ENCODE measurements at regions not wholly inside any gene's neighbourhood (a gene's known extent, or its start where the extent isn't known, plus 50 kb on each side); places are given as distances from the start of the nearest gene placed in this dataset.
"Not testable (repeated sequence)": the region's sequence is repeated elsewhere in the genome, so short reads cannot be mapped to it uniquely, and the experiment has no call there.

DNA sequence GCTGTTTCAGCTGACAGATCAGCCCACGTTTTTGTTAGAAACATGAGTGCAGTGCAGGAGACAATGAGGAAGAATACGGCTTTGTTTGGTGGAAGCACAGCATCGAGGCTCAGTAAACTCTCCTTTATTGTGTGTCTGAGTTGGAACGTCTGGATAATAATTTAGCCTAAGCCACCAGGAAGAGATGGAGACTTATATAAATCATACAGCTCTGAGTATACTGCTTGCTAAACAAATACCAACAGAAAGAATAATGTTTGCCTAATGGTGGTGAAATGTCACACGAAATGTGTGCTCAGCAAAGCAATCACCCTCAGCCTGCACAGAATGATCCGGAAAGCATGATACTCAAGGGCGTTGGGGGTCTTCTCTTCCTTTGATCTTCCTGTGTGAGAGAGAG is 664.1 kb upstream of the ADARB2 start:
- no peak for DNase-seq (ENCODE audit: low read depth in 4 of 4, low spot score in 2 of 4)

DNA sequence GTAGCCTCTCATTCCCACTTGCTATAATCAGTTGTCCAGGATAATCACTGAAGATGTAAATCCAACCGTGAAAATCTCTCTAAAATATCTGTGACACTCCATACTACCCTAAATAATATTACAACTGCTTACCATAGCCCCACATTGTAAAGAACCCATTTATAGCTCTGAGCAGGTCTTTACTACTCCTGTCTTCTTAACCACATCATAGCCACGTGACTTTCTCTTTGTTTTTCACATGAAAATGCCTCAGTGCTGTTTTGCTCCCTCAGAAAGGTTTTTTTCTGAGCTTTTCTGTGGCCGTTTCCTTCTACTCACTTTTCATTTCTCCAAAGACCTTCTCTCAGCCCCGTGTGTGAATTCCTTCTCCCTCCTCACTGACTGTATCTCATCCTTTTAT is 662.2 kb upstream of the ADARB2 start:
- no peak for DNase-seq (ENCODE audit: low read depth in 4 of 4, low spot score in 2 of 4)

DNA sequence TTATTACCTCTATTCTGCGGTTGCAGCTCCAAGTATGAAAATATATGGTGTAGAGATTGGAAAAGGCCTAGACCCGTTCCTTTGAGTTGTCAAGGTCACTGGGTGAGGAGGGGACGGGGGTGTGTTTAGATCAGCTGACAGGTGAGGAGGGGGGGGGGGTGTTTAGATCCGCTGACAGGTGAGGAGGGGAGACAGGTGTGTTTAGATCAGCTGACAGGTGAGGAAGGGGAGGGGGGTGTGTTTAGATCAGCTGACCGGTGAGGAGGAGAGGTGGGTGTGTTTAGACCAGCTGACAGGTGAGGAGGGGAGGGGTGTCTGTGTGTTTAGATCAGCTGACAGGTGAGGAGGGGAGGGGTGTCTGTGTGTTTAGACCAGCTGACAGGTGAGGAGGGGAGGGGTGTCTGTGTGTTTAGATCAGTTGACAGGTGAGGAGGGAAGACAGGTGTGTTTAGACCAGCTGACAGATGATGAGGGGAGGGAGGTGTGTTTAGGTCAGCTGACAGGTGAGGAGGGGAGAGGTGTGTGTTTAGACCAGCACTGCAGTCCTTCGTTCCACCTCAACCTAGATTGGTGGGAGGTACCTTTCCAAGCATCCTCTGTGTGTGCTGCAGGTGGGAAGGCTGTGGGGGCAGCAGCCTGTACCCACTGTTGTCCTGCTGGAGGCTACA is 655.0 kb upstream of the ADARB2 start:
- DNase-seq (ENCODE audit: low read depth in 4 of 4, low spot score in 2 of 4), result no peak

DNA sequence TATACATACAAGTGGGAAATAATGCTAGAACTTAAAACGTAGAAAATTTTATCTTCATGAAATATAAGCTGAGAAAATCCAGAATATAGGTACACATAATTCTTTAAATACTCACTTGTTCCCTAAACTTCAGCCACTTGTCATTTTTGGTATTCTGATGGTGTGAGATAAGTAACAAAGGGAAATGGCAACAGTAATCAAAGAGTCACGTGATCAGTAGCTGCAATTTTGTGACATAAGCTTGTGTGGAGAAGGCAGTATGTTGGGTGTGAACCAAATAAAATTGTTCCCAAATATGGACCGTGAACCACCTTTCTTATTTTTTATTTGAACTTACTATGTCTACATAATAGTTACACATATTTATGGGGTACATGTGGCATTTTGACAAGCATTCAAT is 650.3 kb upstream of the ADARB2 start:
- DNase-seq (ENCODE audit: low read depth in 4 of 4, low spot score in 2 of 4), result no peak

DNA sequence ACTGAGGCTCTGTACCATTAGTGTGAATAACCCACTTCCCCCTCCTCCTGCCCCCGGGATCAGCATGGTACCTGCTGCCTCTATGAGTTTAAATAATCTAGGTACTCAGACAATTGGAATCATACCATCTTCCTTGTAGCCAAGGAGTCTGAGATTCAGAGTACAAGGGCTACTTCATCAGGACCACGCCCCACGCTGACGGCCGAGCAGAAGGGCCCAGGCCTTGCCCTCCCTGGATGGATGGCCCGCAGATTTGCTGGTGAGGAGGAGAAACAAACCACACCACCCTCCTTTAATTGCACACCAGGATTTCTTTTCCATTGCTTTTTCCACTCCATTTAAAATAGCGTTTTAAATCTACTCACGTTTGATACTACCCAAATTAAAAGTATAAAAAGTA is 649.9 kb upstream of the ADARB2 start:
- DNase-seq (ENCODE audit: low read depth in 4 of 4, low spot score in 2 of 4), result no peak

GRCh38 chr10:2380218-2380617 is 642.9 kb upstream of the ADARB2 start:
- no peak for DNase-seq (ENCODE audit: low read depth in 4 of 4, low spot score in 2 of 4)

GRCh38 chr10:2367083-2367482 is 629.8 kb upstream of the ADARB2 start:
- DNase-seq (ENCODE audit: low read depth in 4 of 4, low spot score in 2 of 4), result no peak

- no peak for DNase-seq (ENCODE audit: low read depth in 4 of 4, low spot score in 2 of 4)
Observed at GRCh38 chr10:2366264-2366931, 629.1 kb upstream of the ADARB2 start.

DNA sequence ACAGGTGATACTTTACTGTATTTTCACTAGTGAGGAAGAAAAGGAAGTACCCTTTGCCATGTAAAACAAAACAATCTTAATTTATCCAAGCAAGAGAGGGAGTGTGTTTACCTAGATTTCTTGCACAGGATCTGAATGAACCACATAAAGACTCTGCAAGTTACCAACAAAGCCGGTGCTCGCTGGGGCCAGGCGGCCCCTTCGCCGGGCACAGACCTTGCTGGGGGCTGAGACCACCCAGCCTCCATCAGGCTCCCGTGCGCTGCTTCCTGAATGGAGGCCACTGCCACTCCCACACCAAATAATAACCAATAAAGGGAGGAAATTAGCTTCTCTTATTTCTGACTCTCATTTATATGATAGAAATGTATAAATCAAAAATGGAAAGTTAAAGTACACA is 625.0 kb upstream of the ADARB2 start:
- DNase-seq (ENCODE audit: low read depth in 4 of 4, low spot score in 2 of 4), result no peak

GRCh38 chr10:2358586-2358985 is 621.3 kb upstream of the ADARB2 start:
- no peak for DNase-seq (ENCODE audit: low read depth in 4 of 4, low spot score in 2 of 4)

GRCh38 chr10:2356670-2357069 is 619.3 kb upstream of the ADARB2 start:
- no peak for DNase-seq (ENCODE audit: low read depth in 4 of 4, low spot score in 2 of 4)

GRCh38 chr10:2351566-2351965 is 614.2 kb upstream of the ADARB2 start:
- DNase-seq (ENCODE audit: low read depth in 4 of 4, low spot score in 2 of 4), result no peak

DNA sequence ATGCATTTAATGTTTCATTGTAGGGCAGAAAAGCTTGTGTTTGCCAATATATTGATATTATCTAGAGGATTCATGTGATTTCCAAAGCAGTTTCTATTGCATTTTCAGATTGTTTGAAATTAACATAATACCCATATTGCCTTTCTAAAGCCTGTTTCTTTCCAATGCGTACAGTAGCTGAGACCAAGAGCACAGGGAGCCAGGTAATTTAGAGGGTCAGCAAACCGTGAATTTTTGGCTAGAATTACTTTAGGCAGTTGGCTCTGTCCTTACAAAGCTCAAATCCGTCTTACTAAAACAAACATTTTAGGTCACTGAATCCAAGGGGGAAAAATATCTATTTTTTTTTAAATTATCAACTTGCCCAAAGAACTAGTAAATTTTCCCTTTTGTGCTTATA is 604.9 kb upstream of the ADARB2 start:
- peak in 1 of 4 donors; percentile 23 for DNase-seq (ENCODE audit: low read depth in 4 of 4, low spot score in 2 of 4)

DNA sequence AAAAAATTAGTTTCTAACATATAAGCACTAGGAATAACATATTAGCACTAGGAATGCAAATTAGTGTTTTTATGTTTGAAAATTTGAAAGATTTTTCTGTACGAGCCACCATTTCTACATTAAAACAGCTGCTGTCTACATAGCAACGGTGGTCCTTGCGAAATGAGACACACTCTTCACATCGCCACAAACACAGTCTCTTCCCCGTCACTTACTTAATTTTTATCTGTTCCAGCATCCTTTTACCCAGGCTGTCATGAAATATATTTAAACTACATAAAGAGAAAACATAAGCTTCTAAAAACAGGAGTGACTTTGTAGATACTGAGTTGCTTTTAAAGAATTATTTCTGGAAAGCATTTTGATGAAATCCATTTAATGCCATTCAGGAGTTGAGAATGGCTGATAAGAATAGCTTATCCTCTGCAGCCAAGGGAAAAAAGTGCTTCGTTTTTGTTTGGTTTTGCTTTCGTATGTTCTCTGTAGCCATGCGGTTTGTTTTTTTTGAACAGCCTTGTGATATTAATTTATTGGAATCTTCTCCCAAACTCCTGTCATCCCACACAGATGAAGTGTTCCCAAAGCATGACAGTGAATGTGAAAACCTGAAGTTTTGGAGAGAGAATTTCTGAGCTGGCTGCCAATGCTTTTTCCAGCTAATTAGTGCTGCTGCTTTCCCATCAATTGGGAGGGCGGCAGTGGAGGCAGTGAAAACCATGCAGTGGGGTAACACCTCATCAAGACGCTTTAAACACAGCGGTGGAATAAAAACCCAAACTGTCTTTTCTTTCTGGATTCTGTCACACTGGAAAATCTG is 603.7 kb upstream of the ADARB2 start:
- DNase-seq (ENCODE audit: low read depth in 4 of 4, low spot score in 2 of 4), result no peak

DNA sequence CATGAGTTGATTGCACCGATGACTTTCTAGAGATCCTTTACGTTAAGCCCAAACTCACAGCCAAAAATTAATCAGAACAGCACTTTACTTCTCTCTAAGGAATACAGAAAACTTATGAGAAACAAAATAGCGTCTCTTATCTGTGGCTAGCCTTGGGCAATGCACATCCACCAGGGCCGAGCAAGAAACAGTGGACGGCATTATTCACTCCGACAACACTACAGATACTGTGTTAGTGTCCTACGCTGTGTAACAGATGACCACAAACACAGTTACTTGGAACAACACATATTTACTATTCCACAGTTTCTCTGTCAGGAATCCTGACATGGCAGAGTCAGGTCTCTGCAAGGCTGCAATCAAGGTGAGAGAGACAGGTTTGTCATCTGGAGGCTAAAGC is 598.3 kb upstream of the ADARB2 start:
- DNase-seq (ENCODE audit: low read depth in 4 of 4, low spot score in 2 of 4), result no peak

DNA sequence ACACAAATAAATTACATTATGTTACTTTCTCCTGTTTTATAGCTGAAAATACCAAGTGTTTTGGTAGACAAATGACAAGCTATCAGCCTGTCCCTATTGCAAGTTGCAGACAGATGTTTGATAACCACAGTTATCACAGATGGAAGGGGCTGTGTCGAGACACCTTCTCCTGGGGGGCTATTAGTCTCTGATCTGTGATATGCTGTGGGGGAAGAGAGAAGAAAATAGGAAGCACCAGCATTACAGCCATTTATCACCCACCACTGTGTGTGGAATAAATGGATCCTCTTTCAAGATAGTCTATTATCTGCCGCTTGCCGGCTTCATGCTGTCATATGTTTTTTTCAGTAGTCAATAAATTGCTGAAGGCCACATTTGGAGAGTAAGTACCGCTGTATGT is 597.2 kb upstream of the ADARB2 start:
- DNase-seq (ENCODE audit: low read depth in 4 of 4, low spot score in 2 of 4), result no peak

- no peak for DNase-seq (ENCODE audit: low read depth in 4 of 4, low spot score in 2 of 4)
Observed at GRCh38 chr10:2329082-2329481, 591.8 kb upstream of the ADARB2 start.

GRCh38 chr10:2326411-2326810 is 589.1 kb upstream of the ADARB2 start:
- DNase-seq (ENCODE audit: low read depth in 4 of 4, low spot score in 2 of 4), result no peak

DNA sequence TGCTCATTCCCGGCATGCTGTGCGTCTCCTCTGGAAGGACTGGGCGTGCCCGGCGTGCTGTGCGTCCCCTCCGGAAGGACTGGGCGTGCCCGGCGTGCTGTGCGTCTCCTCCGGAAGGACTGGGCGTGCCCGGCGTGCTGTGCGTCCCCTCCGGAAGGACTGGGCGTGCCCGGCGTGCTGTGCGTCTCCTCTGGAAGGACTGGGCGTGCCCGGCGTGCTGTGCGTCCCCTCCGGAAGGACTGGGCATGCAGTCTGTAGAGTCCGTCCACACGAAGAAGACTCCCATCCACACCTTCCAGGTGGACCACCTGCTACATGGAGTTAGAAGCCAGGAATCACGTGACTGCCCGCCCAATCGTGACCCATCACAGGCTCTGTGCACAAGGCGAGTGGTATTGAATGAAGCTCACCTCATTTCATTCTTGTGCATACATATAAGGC is 577.7 kb upstream of the ADARB2 start:
- not testable (repeated sequence) for DNase-seq (ENCODE audit: low read depth in 4 of 4, low spot score in 2 of 4)

DNA sequence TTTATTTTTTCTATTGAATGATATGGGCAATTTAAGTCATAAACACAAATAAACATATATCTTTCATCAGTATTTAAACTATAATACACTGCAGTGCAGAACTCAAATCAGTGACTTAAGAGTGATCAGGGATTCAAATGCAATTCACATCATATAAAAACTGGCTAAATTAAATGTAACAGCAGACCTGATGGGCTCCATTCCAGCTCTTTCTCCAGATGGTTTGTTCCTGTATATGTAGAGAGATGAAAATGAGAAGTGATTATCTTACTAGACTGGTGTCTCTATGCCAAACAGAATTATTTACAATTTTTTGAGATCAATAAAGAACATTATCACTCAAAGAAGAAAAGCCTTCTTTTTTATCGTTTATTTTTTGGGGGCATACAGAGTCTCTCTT is 568.8 kb upstream of the ADARB2 start:
- DNase-seq (ENCODE audit: low read depth in 4 of 4, low spot score in 2 of 4), result no peak

GRCh38 chr10:2303169-2303568 is 565.8 kb upstream of the ADARB2 start:
- DNase-seq (ENCODE audit: low read depth in 4 of 4, low spot score in 2 of 4), result no peak

DNA sequence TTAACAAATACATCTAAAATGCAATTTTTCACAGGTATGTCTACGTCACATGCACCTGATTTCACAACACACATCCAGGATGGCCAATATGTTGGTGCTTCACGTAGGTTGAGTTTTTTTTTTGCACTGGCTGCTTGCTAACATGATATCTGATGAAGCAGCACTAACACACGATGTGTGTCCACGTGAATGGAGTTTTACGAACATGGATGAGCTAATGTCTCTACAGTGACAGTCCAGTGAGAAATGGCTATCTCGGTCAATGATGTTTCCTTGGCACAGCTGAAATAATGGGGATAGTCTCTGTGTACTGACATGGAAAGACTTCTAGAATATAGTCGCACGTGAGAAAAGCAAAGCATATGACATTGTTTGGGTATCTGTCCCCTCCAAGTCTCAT is 563.9 kb upstream of the ADARB2 start:
- no peak for DNase-seq (ENCODE audit: low read depth in 4 of 4, low spot score in 2 of 4)
